IMR-90 (cell line): ENCODE measurements at regions not wholly inside any gene's neighbourhood (a gene's known extent, or its start where the extent isn't known, plus 50 kb on each side); places are given as distances from the start of the nearest gene placed in this dataset.

ENCODE experiments used
- ATAC-seq: fragments of 200-7000 bp; cut with Tn5 transposase; 2 replicates; pipeline ENCODE4 v1.9.1; 2020; ENCODE audit warnings: low read depth, mild to moderate bottlenecking, moderate library complexity
- BruUV-seq: library from RNA; stranded (reverse); fragments of 400-500 nt; replicated peaks from 2 replicates; lab custom pipeline; 2021; lab: Mats Ljungman, UMichigan
- CTCF ChIA-PET: fragments of 300-600 bp; formaldehyde crosslinking; extraction: SDS; loops from one replicate; lab custom pipeline; 2021; ENCODE audit warnings: antibody characterized with exemption; lab: Yijun Ruan, JAX
- POLR2A ChIA-PET: fragments of 300-600 bp; sonication (Branson Sonifier 250); formaldehyde crosslinking; loops from one replicate; lab custom pipeline; 2022; ENCODE audit warnings: antibody characterized with exemption; ENCODE audit not compliant: unreplicated experiment; lab: Charles Lee
- DNase-seq: peaks from one replicate; pipeline ENCODE4 v3.0.0; 2013
- H2AFZ ChIP-seq: replicated peaks from 2 replicates; pipeline ENCODE3; 2013; ENCODE audit warnings: low read length, mild to moderate bottlenecking; ENCODE audit not compliant: poor library complexity
- H2AK5ac ChIP-seq: 2 replicates; pipeline ENCODE4 v1.6.1; 2013; ENCODE audit warnings: low read depth, low read length, inconsistent platforms
- H2AK9ac ChIP-seq: replicated peaks from 2 replicates; pipeline ENCODE3; 2013; ENCODE audit warnings: mild to moderate bottlenecking, low read depth, low read length, moderate library complexity; ENCODE audit not compliant: poor library complexity
- H2BK120ac ChIP-seq: 2 replicates; pipeline ENCODE4 v1.6.1; 2013; ENCODE audit warnings: low read depth, low read length, inconsistent platforms
- H2BK15ac ChIP-seq: 3 replicates; pipeline ENCODE4 v1.6.1; 2013; ENCODE audit warnings: low read depth, low read length, inconsistent platforms
- H2BK20ac ChIP-seq: 2 replicates; pipeline ENCODE4 v1.6.1; 2013; ENCODE audit warnings: low read depth, mild to moderate bottlenecking, inconsistent platforms, low read length, moderate library complexity
- H2BK5ac ChIP-seq: 2 replicates; pipeline ENCODE4 v1.6.1; 2013; ENCODE audit warnings: mild to moderate bottlenecking, low read depth, low read length, inconsistent platforms; ENCODE audit not compliant: poor library complexity, severe bottlenecking
- H3K14ac ChIP-seq: replicated peaks from 2 replicates; pipeline ENCODE4 v1.6.1; 2013; ENCODE audit warnings: low read depth, low read length, inconsistent platforms
- H3K18ac ChIP-seq: 2 replicates; pipeline ENCODE4 v1.6.1; 2013; ENCODE audit warnings: low read depth, low read length, control low read depth
- H3K23ac ChIP-seq: 2 replicates; pipeline ENCODE4 v1.6.1; 2013; ENCODE audit warnings: low read depth, low read length, inconsistent platforms
- H3K27ac ChIP-seq: 2 replicates; pipeline ENCODE4 v1.5.1; 2013; ENCODE audit warnings: mild to moderate bottlenecking, control low read depth, low read length; ENCODE audit not compliant: insufficient read depth
- H3K27me3 ChIP-seq: 2 replicates; pipeline ENCODE4 v1.6.1; 2013; ENCODE audit warnings: low read length; ENCODE audit not compliant: control insufficient read depth, insufficient read depth
- H3K36me3 ChIP-seq: 2 replicates; pipeline ENCODE4 v1.6.1; 2013; ENCODE audit warnings: low read length, mixed read lengths; ENCODE audit not compliant: control insufficient read depth, insufficient read depth
- H3K4ac ChIP-seq: 2 replicates; pipeline ENCODE4 v1.6.1; 2013; ENCODE audit warnings: low read depth, low read length, inconsistent platforms
- H3K4me1 ChIP-seq: 2 replicates; pipeline ENCODE4 v1.6.1; 2013; ENCODE audit warnings: low read length, mixed read lengths; ENCODE audit not compliant: control insufficient read depth, insufficient read depth
- H3K4me2 ChIP-seq: 2 replicates; pipeline ENCODE4 v1.6.1; 2013; ENCODE audit warnings: low read depth, mild to moderate bottlenecking, control low read depth, low read length, moderate library complexity
- H3K4me3 ChIP-seq: 2 replicates; pipeline ENCODE4 v1.5.1; 2013; ENCODE audit warnings: low read depth, mild to moderate bottlenecking, control low read depth, low read length, moderate library complexity; ENCODE audit not compliant: insufficient read depth
- H3K56ac ChIP-seq: 2 replicates; pipeline ENCODE4 v1.6.1; 2013; ENCODE audit warnings: low read length, inconsistent platforms; ENCODE audit not compliant: insufficient read depth; ENCODE audit errors: extremely low read depth
- H3K79me1 ChIP-seq, 2 experiments: 2 replicates each; pipeline ENCODE4 v1.6.1; 2013; ENCODE audit warnings: low read length in 2 of 2, inconsistent platforms in 1 of 2, low read depth in 1 of 2
- H3K9ac ChIP-seq: 2 replicates; pipeline ENCODE4 v1.6.1; 2013; ENCODE audit warnings: low read depth, low read length, control low read depth
- H3K9me1 ChIP-seq: 2 replicates; pipeline ENCODE4 v1.6.1; 2013; ENCODE audit warnings: low read length, inconsistent platforms; ENCODE audit not compliant: insufficient read depth
- H3K9me3 ChIP-seq: 2 replicates; pipeline ENCODE4 v1.6.1; 2013; ENCODE audit warnings: low read length; ENCODE audit not compliant: control insufficient read depth, insufficient read depth
- H4K20me1 ChIP-seq: 2 replicates; pipeline ENCODE4 v1.6.1; 2013; ENCODE audit warnings: low read length, inconsistent platforms; ENCODE audit not compliant: insufficient read depth
- H4K5ac ChIP-seq: 2 replicates; pipeline ENCODE4 v1.6.1; 2013; ENCODE audit warnings: mild to moderate bottlenecking, low read depth, low read length, control low read depth
- H4K8ac ChIP-seq, 2 experiments: 2 replicates each; pipeline ENCODE4 v1.6.1; 2013; ENCODE audit warnings: low read depth in 2 of 2, low read length in 2 of 2, control low read depth in 1 of 2, inconsistent platforms in 1 of 2
- H4K91ac ChIP-seq: 2 replicates; pipeline ENCODE4 v1.6.1; 2013; ENCODE audit warnings: low read depth, low read length, inconsistent platforms; ENCODE audit not compliant: insufficient read depth
- MAZ ChIP-seq: IDR thresholded peaks from 2 replicates; pipeline ENCODE4 v1.6.1; 2012; ENCODE audit warnings: low read depth, mild to moderate bottlenecking, low read length, improper control_type of control experiment, moderate library complexity, borderline replicate concordance
- RCOR1 ChIP-seq: IDR thresholded peaks from 2 replicates; pipeline ENCODE4 v1.6.1; 2012; ENCODE audit warnings: mild to moderate bottlenecking, low read length, improper control_type of control experiment; ENCODE audit not compliant: insufficient replicate concordance
- RFX5 ChIP-seq: IDR thresholded peaks from 2 replicates; pipeline ENCODE4 v1.8.0; 2012; ENCODE audit warnings: low read depth, mild to moderate bottlenecking, low read length, moderate library complexity
- WGBS, 2 experiments: methylation state at CpG; one replicate each; pipeline versions ENCODE4 v1.1.5 to v1.1.7; 2013; ENCODE audit warnings: missing lambda C conversion rate in 2 of 2; ENCODE audit not compliant: insufficient read length in 1 of 2; ENCODE audit errors: extremely low coverage in 2 of 2; 5-methylcytosine and 5-hydroxymethylcytosine counted together
- dilution Hi-C: fragments of 300-500 bp; cut with HindIII; formaldehyde crosslinking; loops from one replicate; pipeline ENCODE4 v1.14.3; 2018; ENCODE audit warnings: low sequenced_read_pairs; ENCODE audit not compliant: unreplicated experiment
- in situ Hi-C: fragments of 300-500 bp; cut with MboI; formaldehyde crosslinking; loops from 3 replicates; pipeline ENCODE4 v1.14.3; 2019; ENCODE audit warnings: low sequenced_read_pairs, inconsistent platforms, mixed read lengths
- intact Hi-C: fragments of 100-400 bp; cut with micrococcal nuclease; formaldehyde crosslinking; loops from 2 replicates; pipeline ENCODE4 v1.10.0; 2022

DNA sequence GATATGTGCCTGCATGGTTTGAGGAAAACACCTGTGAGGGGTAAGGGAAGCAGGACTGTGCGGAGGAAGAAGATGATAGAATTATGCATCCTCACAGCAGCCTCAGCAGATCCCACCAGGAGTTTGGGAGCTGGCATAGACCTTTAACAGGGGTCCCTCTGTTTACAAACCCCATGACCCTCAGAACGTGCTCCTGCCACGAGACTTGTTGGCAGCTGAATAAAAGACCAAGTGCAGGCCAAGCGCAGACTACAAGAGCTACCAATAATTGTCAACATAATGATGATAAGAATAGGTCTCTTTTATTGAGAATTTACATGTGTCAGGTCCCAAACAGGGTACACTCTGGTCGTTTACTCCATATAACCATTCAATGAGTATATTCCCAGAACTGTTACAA is 236.0 kb downstream of the MED10 start:
- H3K4ac ChIP-seq: no peak overlapping the region
- peaks cover 23% of the 10 kb centered on the region for H3K9me3 ChIP-seq
- no peaks in the 10 kb centered on the region for H3K36me3 ChIP-seq
- H2BK120ac ChIP-seq: no peak overlapping the region
- no peak overlapping the region for H3K14ac ChIP-seq
- no peak overlapping the region for H3K9ac ChIP-seq
- no peak overlapping the region for H2BK15ac ChIP-seq
- H2AK9ac ChIP-seq: no peak overlapping the region
- no TSS peak for BruUV-seq
- in situ Hi-C loops: no loop called here
- no peak overlapping the region for H4K91ac ChIP-seq
- no peak overlapping the region for H3K4me2 ChIP-seq
- H2AFZ ChIP-seq: no peak overlapping the region
- H3K56ac ChIP-seq: no peak overlapping the region
- H3K4me3 ChIP-seq: no peak overlapping the region
- no peak for ATAC-seq
- dilution Hi-C loops: no loop called here
- H2BK5ac ChIP-seq: no peak overlapping the region
- intact Hi-C loops: no loop called here
- no CpG with 5 or more reads among the region's 5 CpGs for WGBS, 2 experiments
- H3K18ac ChIP-seq: no peak overlapping the region
- DNase-seq: no peak
- H3K23ac ChIP-seq: no peak overlapping the region
- POLR2A ChIA-PET: no interaction called here
- H2AK5ac ChIP-seq: no peak overlapping the region
- H4K20me1 ChIP-seq: no peaks in the 10 kb centered on the region
- no peaks in the 10 kb centered on the region for H3K4me1 ChIP-seq
- H3K9me1 ChIP-seq: no peaks in the 10 kb centered on the region
- H3K27me3 ChIP-seq: no peaks in the 10 kb centered on the region
- CTCF ChIA-PET: no interaction called here
- H2BK20ac ChIP-seq: no peak overlapping the region
- no peak overlapping the region for H4K5ac ChIP-seq
- no peak overlapping the region for H4K8ac ChIP-seq
- H3K79me1 ChIP-seq: no peaks in the 10 kb centered on the region
- H3K27ac ChIP-seq: no peak overlapping the region
- TF ChIP-seq RFX5 (no peak), MAZ (no peak), RCOR1 (no peak)
